ENCODE measurements at regions not wholly inside any gene's neighbourhood (a gene's known extent, or its start where the extent isn't known, plus 50 kb on each side); places are given as distances from the start of the nearest gene placed in this dataset.

DNA sequence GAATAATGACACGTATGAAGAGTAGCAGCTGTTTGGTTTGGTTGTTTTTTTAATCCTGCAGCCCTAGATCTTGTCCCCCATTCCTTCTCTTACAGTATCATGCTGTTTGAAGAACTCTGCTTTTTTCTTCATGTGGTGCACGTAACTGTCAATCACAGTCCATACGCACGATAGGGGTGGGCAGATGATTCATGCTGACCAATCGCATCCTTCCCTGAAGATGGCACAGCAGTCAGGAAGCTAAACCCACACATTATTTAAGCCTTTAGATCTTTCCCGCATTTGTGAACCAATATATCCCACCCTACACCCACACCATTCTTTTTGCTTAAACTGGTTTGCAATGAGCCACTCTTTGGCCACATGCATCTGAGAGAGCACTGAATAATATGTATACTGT, 158.9 kb upstream of the PLEKHA5 start:
- H3K4me3 ChIP-seq, result no peak overlapping the region
- no peaks in the 10 kb centered on the region for H3K36me3 ChIP-seq (ENCODE audit: control insufficient read depth in 2 of 2, insufficient read depth in 2 of 2, low read length in 1 of 2)
- POLR2A ChIA-PET, result no interaction called here
- WGBS (ENCODE audit: insufficient coverage, insufficient replicate concordance, low lambda C conversion rate, missing lambda C conversion rate), result 50% methylated on average over 6 of the region's 6 CpGs
- in situ Hi-C loops (cut with MboI) (no loop called here), intact Hi-C loops (cut with micrococcal nuclease; ENCODE audit: unreplicated experiment) (no loop called here)
- RAD21 ChIA-PET (ENCODE audit: unreplicated experiment), result interaction anchor here (0.7 kb wide), 1 partner anchor 162 kb away, joined by 3 read pairs; no protein-coding TSS in a partner anchor
- H3K27ac ChIP-seq (ENCODE audit: control insufficient read depth, insufficient read depth), result no peak overlapping the region
- BruUV-seq (replicated peaks), result no TSS peak
- CTCF ChIA-PET, result interaction anchor here (0.6 to 1.5 kb wide), 3 partner anchors 16 to 609 kb away, joined by 3 to 4 read pairs (median 3); no protein-coding TSS in a partner anchor
- H4K20me1 ChIP-seq (ENCODE audit: control insufficient read depth, insufficient read depth), result no peaks in the 10 kb centered on the region
- no peak for ATAC-seq
- H3K27me3 ChIP-seq (replicated peaks in 1 of 2; ENCODE audit: control insufficient read depth in 2 of 2, insufficient read depth in 2 of 2, low read length in 1 of 2), result no peaks in the 10 kb centered on the region
- H3K9me3 ChIP-seq (replicated peaks; ENCODE audit: control insufficient read depth, insufficient read depth, low read length), result no peaks in the 10 kb centered on the region
- FAIRE-seq, result no peak
- no peaks in the 10 kb centered on the region for H3K4me1 ChIP-seq (ENCODE audit: control insufficient read depth, insufficient read depth, low read length)
- SMC1A ChIA-PET (ENCODE audit: uncharacterized antibody, unreplicated experiment), result no interaction called here
- no peaks in the 10 kb centered on the region for H3K79me2 ChIP-seq (ENCODE audit: control insufficient read depth, insufficient read depth, low read length)
- DNase-seq (ENCODE audit: low read depth, low spot score), result no peak
- H2AFZ ChIP-seq (ENCODE audit: control insufficient read depth, low read depth, low read length), result no peak overlapping the region
- no peak overlapping the region for H3K4me2 ChIP-seq (ENCODE audit: control insufficient read depth, insufficient read depth)
- H3K9ac ChIP-seq (ENCODE audit: control insufficient read depth, insufficient read depth, low read length), result no peak overlapping the region
- TF ChIP-seq ZNF622 (IDR thresholded peaks at IDR 0.05) (no peak), YBX1 (IDR thresholded peaks at IDR 0.05) (no peak), CHD1 (IDR thresholded peaks at IDR 0.05; ENCODE audit: low read depth, low read length) (no peak), EGR1 (IDR thresholded peaks at IDR 0.05; ENCODE audit: borderline replicate concordance in 1 of 2, low read depth in 2 of 2, low read length in 2 of 2) (no peak), LARP7 (IDR thresholded peaks at IDR 0.05) (no peak), SIX5 (IDR thresholded peaks at IDR 0.05; ENCODE audit: low read depth, low read length, severe bottlenecking) (no peak), SMAD1 (IDR thresholded peaks at IDR 0.05; ENCODE audit: low read depth, partially characterized antibody) (no peak), RELA (IDR thresholded peaks at IDR 0.05; ENCODE audit: borderline replicate concordance, partially characterized antibody) (no peak), MTA3 (IDR thresholded peaks at IDR 0.05; ENCODE audit: borderline replicate concordance, low read length) (no peak), GABPA (IDR thresholded peaks at IDR 0.05; ENCODE audit: low read depth) (no peak), CEBPB (IDR thresholded peaks at IDR 0.05; ENCODE audit: borderline replicate concordance in 1 of 2, low read depth in 2 of 2, low read length in 2 of 2) (no peak), MYB (IDR thresholded peaks at IDR 0.05; ENCODE audit: borderline replicate concordance, low read depth, low read length) (no peak), CREM (IDR thresholded peaks at IDR 0.05; ENCODE audit: low read depth) (no peak), STAT3 (IDR thresholded peaks at IDR 0.05; ENCODE audit: low read depth, low read length) (no peak), BRCA1 (IDR thresholded peaks at IDR 0.05; ENCODE audit: low read depth, low read length) (no peak), SREBF2 (IDR thresholded peaks at IDR 0.05; ENCODE audit: low read length) (no peak)
- TF ChIP-seq, protein P1, sequence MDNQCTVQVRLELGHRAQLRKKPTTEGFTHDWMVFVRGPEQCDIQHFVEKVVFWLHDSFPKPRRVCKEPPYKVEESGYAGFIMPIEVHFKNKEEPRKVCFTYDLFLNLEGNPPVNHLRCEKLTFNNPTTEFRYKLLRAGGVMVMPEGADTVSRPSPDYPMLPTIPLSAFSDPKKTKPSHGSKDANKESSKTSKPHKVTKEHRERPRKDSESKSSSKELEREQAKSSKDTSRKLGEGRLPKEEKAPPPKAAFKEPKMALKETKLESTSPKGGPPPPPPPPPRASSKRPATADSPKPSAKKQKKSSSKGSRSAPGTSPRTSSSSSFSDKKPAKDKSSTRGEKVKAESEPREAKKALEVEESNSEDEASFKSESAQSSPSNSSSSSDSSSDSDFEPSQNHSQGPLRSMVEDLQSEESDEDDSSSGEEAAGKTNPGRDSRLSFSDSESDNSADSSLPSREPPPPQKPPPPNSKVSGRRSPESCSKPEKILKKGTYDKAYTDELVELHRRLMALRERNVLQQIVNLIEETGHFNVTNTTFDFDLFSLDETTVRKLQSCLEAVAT (IDR thresholded peaks at IDR 0.05), result no peak
- TF ChIP-seq, protein P2, sequence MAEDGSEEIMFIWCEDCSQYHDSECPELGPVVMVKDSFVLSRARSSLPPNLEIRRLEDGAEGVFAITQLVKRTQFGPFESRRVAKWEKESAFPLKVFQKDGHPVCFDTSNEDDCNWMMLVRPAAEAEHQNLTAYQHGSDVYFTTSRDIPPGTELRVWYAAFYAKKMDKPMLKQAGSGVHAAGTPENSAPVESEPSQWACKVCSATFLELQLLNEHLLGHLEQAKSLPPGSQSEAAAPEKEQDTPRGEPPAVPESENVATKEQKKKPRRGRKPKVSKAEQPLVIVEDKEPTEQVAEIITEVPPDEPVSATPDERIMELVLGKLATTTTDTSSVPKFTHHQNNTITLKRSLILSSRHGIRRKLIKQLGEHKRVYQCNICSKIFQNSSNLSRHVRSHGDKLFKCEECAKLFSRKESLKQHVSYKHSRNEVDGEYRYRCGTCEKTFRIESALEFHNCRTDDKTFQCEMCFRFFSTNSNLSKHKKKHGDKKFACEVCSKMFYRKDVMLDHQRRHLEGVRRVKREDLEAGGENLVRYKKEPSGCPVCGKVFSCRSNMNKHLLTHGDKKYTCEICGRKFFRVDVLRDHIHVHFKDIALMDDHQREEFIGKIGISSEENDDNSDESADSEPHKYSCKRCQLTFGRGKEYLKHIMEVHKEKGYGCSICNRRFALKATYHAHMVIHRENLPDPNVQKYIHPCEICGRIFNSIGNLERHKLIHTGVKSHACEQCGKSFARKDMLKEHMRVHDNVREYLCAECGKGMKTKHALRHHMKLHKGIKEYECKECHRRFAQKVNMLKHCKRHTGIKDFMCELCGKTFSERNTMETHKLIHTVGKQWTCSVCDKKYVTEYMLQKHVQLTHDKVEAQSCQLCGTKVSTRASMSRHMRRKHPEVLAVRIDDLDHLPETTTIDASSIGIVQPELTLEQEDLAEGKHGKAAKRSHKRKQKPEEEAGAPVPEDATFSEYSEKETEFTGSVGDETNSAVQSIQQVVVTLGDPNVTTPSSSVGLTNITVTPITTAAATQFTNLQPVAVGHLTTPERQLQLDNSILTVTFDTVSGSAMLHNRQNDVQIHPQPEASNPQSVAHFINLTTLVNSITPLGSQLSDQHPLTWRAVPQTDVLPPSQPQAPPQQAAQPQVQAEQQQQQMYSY (CRISPR knock-in tag; IDR thresholded peaks at IDR 0.05), result no peak
- TF ChIP-seq, protein P3, sequence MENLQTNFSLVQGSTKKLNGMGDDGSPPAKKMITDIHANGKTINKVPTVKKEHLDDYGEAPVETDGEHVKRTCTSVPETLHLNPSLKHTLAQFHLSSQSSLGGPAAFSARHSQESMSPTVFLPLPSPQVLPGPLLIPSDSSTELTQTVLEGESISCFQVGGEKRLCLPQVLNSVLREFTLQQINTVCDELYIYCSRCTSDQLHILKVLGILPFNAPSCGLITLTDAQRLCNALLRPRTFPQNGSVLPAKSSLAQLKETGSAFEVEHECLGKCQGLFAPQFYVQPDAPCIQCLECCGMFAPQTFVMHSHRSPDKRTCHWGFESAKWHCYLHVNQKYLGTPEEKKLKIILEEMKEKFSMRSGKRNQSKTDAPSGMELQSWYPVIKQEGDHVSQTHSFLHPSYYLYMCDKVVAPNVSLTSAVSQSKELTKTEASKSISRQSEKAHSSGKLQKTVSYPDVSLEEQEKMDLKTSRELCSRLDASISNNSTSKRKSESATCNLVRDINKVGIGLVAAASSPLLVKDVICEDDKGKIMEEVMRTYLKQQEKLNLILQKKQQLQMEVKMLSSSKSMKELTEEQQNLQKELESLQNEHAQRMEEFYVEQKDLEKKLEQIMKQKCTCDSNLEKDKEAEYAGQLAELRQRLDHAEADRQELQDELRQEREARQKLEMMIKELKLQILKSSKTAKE (IDR thresholded peaks at IDR 0.05; ENCODE audit: low read depth, poor library complexity, severe bottlenecking), result no peak

All from GM12878 (cell line).